ENCODE measurements at regions not wholly inside any gene's neighbourhood (a gene's known extent, or its start where the extent isn't known, plus 50 kb on each side); places are given as distances from the start of the nearest gene placed in this dataset.

DNA sequence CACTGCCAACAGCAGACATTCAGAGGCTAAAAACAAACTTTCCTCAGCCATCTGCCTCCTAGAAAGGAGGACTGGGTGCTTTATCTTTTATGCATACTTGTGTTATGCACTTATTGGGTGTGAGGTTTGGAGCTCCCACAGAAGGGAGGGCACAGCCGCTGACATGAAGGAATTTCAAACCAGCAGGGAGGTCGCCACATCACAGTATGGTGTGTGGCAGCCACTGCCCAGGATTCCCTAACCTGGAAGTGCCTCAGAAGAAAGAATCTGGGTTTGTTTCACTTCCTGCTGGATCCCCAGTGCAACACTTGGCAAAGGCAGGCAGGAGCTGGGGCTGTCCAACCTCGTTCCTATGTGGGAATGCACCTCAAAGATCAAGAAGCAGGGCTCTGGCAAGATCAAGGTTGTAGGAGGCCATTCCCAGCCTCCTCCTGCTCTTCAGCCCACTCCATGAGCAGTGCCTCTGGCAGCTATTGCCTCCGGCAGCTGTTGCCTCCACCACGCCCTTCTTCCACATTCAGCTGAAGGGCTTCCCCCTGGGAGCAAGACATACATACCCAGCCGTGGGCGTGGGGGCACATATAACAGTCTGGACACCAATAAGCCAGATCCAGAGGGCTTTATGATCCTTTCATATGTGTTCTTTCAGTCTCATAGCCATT, 109.0 kb upstream of the MAMLD1 start:
- no TSS peak for BruUV-seq (replicated peaks)
- H3K4me2 ChIP-seq (ENCODE audit: insufficient read depth, low read length) = no peak overlapping the region
- H3K4me3 ChIP-seq = no peak overlapping the region
- in situ Hi-C loops (cut with MboI) (no loop called here), intact Hi-C loops (cut with micrococcal nuclease) (no loop called here)
- WGBS (ENCODE audit: insufficient coverage, low coverage, missing lambda C conversion rate) = 0% methylated on average over 5 of the region's 7 CpGs
- FAIRE-seq (no peak), ATAC-seq (no peak), DNase-seq (ENCODE audit: extremely low read depth in 1 of 4, low spot score in 3 of 4) (no peak)
- H3K9me1 ChIP-seq (ENCODE audit: control insufficient read depth, insufficient read depth, low read length) = no peaks in the 10 kb centered on the region
- no peak overlapping the region for H3K9ac ChIP-seq (ENCODE audit: insufficient read depth in 1 of 2, low read depth in 2 of 2, low read length in 2 of 2)
- H3K27ac ChIP-seq (ENCODE audit: extremely low read depth, low read depth, low read length) = no peak overlapping the region
- H3K27me3 ChIP-seq (ENCODE audit: control insufficient read depth in 2 of 2, insufficient read depth in 2 of 2, low read length in 2 of 2) = peaks cover 0 to 6% of the 10 kb centered on the region in 2 experiments; a peak in 1 of 5 replicates
- H3K4me1 ChIP-seq (replicated peaks in 1 of 2; ENCODE audit: control insufficient read depth in 2 of 2, insufficient read depth in 2 of 2, low read length in 2 of 2) = no peaks in the 10 kb centered on the region
- H3K36me3 ChIP-seq (ENCODE audit: control insufficient read depth, insufficient read depth, low read length) = no peaks in the 10 kb centered on the region
- H3K79me2 ChIP-seq (ENCODE audit: control insufficient read depth, insufficient read depth, low read length) = no peaks in the 10 kb centered on the region
- no peak for TF ChIP-seq HNRNPK (IDR thresholded peaks at IDR 0.05; ENCODE audit: low read depth, low read length, poor library complexity, severe bottlenecking)
- no peak for TF ChIP-seq OTX1 (CRISPR knock-in tag; IDR thresholded peaks at IDR 0.05)
- no peak for TF ChIP-seq CC2D1A (IDR thresholded peaks at IDR 0.05)
- TF ChIP-seq, protein P1, sequence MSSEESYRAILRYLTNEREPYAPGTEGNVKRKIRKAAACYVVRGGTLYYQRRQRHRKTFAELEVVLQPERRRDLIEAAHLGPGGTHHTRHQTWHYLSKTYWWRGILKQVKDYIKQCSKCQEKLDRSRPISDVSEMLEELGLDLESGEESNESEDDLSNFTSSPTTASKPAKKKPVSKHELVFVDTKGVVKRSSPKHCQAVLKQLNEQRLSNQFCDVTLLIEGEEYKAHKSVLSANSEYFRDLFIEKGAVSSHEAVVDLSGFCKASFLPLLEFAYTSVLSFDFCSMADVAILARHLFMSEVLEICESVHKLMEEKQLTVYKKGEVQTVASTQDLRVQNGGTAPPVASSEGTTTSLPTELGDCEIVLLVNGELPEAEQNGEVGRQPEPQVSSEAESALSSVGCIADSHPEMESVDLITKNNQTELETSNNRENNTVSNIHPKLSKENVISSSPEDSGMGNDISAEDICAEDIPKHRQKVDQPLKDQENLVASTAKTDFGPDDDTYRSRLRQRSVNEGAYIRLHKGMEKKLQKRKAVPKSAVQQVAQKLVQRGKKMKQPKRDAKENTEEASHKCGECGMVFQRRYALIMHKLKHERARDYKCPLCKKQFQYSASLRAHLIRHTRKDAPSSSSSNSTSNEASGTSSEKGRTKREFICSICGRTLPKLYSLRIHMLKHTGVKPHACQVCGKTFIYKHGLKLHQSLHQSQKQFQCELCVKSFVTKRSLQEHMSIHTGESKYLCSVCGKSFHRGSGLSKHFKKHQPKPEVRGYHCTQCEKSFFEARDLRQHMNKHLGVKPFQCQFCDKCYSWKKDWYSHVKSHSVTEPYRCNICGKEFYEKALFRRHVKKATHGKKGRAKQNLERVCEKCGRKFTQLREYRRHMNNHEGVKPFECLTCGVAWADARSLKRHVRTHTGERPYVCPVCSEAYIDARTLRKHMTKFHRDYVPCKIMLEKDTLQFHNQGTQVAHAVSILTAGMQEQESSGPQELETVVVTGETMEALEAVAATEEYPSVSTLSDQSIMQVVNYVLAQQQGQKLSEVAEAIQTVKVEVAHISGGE (CRISPR knock-in tag; IDR thresholded peaks at IDR 0.05) = no peak
- no peak for TF ChIP-seq SMAD4 (CRISPR knock-in tag; conservative IDR thresholded peaks at IDR 0.05)
- no peak for TF ChIP-seq POLR2B (IDR thresholded peaks at IDR 0.05; ENCODE audit: low read depth, partially characterized antibody)
- TF ChIP-seq, protein P2, sequence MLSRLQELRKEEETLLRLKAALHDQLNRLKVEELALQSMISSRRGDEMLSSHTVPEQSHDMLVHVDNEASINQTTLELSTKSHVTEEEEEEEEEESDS (CRISPR knock-in tag; IDR thresholded peaks at IDR 0.05) = no peak
- no peak for TF ChIP-seq MAZ (CRISPR knock-in tag; conservative IDR thresholded peaks at IDR 0.05 in 1 of 2, IDR thresholded peaks at IDR 0.05 in 1 of 2)
- TF ChIP-seq ADNP (tag; IDR thresholded peaks at IDR 0.05) = no peak
- TF ChIP-seq KHSRP (IDR thresholded peaks at IDR 0.05) = no peak
- no peak for TF ChIP-seq ARHGAP35 (IDR thresholded peaks at IDR 0.05; ENCODE audit: partially characterized antibody)
- no peak for TF ChIP-seq HSF4 (CRISPR knock-in tag; IDR thresholded peaks at IDR 0.05; ENCODE audit: borderline replicate concordance)
- no peak for TF ChIP-seq ZC3H4 (CRISPR knock-in tag; IDR thresholded peaks at IDR 0.05; ENCODE audit: borderline replicate concordance)
- no peak overlapping the region for H2AFZ ChIP-seq (ENCODE audit: low read depth, low read length)
- ChIA-PET POLR2A (no interaction called here), CTCF (ENCODE audit: low intra/inter-chr PET ratio) (no interaction called here)
- H4K20me1 ChIP-seq (replicated peaks; ENCODE audit: control insufficient read depth, insufficient read depth, low read length) = no peaks in the 10 kb centered on the region
- no peaks in the 10 kb centered on the region for H3K9me3 ChIP-seq (replicated peaks; ENCODE audit: control insufficient read depth, insufficient read depth, low read depth, low read length)

All from K562 (cell line).